GM10266 (cell line): ENCODE measurements at regions not wholly inside any gene's neighbourhood (a gene's known extent, or its start where the extent isn't known, plus 50 kb on each side); places are given as distances from the start of the nearest gene placed in this dataset.

Experiments used
- DNase-seq: peaks from one replicate; pipeline ENCODE4 v3.0.0; 2012; ENCODE audit errors: extremely low spot score
- TF ChIP-seq, protein P1 (sequence below): IDR thresholded peaks from 2 replicates; pipeline ENCODE4 v1.5.1; 2012; ENCODE audit warnings: mild to moderate bottlenecking, low read depth; ENCODE audit not compliant: control insufficient read depth, insufficient read depth; ENCODE audit errors: missing control alignments

DNA sequence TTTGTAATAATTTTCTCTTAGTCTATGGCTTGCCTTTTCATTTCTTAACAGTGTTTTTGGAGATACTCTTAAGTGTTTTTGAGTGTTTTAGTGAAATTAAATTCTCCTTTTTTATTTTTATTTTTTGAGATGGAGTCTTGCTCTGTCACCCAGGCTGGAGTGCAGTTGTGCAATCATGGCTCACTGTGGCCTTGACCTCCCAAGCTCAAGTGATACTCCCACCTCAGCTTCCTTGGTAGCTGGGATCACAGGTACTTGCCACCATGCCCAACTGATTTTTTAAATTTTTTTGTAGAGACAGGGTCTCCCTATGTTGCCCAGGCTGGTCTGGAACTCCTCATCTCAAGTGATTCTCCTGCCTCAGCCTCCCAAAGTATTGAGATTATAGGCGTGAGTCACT, 240.3 kb downstream of the PLPP3 start:
- no peak for DNase-seq
- TF ChIP-seq, protein P1, sequence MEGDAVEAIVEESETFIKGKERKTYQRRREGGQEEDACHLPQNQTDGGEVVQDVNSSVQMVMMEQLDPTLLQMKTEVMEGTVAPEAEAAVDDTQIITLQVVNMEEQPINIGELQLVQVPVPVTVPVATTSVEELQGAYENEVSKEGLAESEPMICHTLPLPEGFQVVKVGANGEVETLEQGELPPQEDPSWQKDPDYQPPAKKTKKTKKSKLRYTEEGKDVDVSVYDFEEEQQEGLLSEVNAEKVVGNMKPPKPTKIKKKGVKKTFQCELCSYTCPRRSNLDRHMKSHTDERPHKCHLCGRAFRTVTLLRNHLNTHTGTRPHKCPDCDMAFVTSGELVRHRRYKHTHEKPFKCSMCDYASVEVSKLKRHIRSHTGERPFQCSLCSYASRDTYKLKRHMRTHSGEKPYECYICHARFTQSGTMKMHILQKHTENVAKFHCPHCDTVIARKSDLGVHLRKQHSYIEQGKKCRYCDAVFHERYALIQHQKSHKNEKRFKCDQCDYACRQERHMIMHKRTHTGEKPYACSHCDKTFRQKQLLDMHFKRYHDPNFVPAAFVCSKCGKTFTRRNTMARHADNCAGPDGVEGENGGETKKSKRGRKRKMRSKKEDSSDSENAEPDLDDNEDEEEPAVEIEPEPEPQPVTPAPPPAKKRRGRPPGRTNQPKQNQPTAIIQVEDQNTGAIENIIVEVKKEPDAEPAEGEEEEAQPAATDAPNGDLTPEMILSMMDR: no peak

GRCh38 chr1:56336982-56337381, 242.4 kb downstream of the PLPP3 start:
- TF ChIP-seq, protein P1: no peak
- no peak for DNase-seq

DNA sequence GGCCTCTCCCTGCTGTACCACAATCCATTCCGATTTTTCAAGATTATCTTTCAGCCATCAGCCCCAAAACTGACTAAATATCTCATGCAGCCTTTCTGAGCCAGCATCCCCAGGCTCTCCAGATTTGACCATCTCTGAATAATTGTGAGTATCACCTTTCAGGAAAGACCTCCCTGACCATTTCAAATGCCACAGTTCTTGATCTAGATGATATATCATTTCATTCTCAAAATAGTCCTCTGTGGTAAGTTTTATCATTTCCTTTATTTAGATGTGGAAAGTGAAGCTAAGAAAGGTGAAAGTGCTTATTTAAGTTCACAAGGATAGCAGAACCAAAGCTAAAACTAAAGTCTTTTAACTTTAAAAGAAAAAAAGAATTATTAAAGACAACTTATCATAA, 244.0 kb downstream of the PLPP3 start:
- TF ChIP-seq, protein P1: no peak
- DNase-seq: no peak

DNA sequence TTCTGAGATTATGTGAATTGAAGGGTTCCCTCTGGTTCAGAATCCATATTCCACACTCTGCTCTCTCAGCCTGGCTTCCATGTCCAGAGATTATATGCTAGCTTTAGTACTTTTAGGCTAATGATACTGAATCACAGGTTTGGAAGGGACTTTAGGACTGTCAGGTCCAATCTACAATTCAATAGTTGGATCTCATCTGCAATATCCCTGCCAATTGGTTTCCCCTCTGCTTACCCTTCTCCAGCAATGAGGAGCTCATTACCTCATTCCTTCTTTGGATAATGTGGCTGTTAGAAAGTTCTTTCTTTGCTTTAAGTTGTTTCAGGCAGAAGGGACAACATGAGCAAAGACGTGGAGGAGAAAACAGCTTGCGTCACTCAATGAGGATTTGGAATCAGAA, 245.3 kb downstream of the PLPP3 start:
- TF ChIP-seq, protein P1: no peak
- no peak for DNase-seq

DNA sequence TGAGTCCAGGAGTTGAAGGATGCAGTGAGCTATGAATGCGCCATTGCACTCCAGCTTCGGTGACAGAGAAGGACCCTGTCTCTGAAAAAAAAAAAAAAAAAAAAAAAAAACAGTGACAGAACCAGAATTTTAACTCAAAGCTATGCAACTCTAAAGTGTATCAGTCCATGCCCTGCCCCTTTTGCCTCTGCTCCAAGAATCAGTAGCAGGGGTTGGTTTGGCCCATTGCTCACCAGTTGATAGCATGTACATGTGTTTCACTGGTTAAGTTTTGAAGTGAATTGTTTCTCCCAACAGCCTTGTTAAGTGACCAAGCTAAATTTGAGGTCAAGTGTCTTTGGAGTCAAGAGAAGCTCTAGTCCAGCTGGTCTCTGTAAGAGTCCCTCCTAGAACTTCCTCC, 245.9 kb downstream of the PLPP3 start:
- TF ChIP-seq, protein P1: no peak
- no peak for DNase-seq

GRCh38 chr1:56331892-56332567, 247.3 kb downstream of the PLPP3 start:
- TF ChIP-seq, protein P1: no peak
- DNase-seq: no peak

DNA sequence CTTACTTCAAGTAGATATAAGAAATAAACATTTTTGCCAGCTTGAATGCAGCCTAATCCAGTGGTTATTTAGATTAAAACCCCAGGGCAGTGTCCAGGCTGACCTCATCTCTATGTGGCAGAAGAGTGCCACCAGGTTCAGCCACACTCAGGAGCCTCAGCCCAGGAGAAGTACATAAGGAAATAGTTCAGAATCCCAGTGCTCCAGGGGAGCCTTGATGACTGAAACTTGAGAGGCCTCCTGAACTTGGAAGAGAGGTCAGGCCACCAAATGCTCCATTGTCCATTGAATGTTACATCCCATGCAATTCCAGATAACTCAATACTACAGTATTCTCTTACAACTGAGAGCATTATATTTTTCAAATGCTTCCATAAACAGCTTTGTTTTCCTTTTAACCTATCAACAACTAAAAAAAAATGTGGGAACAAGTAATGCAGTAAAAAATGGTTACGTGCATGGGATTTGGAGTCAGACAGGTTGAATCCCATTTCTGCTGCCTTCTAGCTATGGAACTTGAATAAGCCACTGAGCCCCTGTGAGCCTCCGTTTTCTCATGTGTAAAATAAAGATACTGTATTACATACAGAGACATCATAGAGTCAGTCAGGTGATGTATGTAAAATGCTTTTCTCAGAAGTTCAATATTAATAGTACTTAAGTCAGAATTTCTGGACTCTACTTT, 248.0 kb downstream of the PLPP3 start:
- no peak for DNase-seq
- TF ChIP-seq, protein P1: no peak
